Right hindlimb (tissue), 1 donor: ENCODE measurements at regions not wholly inside any gene's neighbourhood (a gene's known extent, or its start where the extent isn't known, plus 50 kb on each side); places are given as distances from the start of the nearest gene placed in this dataset.

Experiments used
- DNase-seq: peaks from one replicate; pipeline ENCODE4 v3.0.0-alpha.2; 2018

DNA sequence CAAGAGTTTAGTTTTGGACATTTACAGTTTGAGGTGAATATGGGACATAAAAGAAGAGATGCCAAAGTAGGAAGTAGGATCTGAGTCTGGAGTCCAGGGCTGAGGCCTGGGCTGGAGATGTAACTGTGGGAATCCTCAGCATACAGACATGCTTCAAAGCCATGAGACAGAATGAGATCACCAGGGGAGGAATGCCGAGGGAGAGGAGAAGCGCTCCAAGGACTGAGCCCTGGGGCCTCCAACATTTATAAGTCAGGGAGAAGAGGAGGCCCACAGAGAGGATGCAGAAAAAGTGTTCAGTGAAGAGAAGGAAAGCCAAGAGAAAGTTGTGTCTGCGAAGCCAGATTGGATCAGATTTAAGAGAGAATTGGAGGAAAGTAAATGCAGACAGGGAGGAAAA lies 277.5 kb upstream of the MYOCD start:
- peak; percentile 28 for DNase-seq

DNA sequence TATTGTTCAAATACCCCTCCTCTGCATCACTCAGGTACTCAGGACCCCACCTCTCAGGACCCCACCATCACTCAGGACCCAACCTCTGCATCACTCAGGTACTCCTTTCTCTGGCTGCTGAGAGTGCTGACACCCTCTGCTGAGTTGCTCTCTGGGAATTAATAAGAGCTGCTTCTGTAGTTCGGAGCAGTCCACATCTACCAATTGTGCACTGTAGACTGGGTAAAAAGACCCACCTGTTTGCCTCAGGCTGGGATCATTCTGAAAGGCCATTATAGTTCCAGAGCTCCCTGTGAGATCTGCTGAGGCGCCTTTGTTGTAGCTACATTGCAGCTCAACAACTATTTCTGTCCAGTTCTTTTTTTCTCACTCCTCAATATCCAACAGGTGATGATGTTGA lies 276.3 kb upstream of the MYOCD start:
- no peak for DNase-seq

DNA sequence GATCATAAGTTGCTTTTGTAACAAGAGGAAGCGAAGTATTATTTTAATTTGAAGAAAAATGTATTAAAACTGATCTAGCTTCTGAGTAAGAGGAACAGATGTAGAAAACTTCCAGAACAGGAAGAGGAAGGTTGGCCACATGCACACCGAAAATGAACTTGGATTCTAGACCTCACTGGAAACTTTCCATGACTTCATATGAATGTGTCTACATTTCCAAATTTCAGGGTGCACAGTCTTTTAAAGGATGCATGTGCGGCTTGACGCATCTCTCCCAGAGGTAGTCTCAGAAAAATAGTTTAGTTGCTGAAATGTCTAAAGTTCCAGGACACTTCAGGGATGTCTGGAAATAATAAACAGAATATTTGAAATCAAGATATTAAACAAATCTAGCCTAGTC lies 275.1 kb upstream of the MYOCD start:
- no peak for DNase-seq

DNA sequence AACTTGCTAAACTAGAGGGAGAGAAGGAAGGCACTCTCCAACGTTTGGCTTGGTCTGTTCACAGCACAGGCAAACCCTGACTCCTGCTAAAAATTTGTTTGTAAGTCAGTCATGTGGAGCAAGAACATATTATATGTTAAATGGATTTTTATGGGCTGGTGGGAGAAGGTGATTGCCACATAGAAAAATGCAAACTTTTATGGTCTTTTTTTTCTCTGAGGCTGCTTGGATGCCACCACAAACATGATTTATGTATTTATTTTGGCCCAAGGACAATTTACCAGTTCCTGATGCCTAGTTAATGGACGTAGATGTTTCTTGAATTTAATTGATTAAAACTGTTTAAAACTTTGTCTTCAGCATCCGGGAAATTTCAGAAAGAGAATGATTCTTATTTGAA lies 274.2 kb upstream of the MYOCD start:
- DNase-seq = no peak

DNA sequence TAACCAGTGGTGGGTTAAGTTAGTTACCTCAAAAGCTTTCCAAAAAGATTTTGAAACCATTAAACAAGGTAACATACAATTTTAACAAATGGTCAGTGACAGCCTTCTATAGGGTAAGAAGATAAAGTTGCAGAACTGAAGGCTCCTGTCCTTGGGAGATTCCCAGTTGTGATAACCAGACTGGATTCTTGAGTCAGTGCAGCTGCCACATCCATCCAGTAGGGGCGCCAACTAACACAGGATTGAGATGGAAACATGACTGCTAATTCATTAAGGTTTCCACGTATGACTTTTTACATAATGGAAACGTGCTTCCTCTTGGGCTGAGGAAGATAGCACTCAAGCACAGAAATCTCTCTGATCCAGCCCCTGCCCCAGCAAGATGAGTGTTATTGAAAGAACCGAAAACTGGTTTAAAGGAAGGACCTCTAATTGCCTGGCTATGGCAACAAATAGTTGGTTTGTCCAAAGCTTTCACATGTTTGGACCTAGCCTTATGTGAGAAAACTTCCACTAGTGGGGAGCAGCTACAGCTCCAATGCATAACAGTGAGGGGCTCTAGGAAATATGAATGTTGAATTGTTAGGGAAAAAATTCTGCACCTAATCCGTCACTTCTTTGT lies 269.8 kb upstream of the MYOCD start:
- DNase-seq = no peak

DNA sequence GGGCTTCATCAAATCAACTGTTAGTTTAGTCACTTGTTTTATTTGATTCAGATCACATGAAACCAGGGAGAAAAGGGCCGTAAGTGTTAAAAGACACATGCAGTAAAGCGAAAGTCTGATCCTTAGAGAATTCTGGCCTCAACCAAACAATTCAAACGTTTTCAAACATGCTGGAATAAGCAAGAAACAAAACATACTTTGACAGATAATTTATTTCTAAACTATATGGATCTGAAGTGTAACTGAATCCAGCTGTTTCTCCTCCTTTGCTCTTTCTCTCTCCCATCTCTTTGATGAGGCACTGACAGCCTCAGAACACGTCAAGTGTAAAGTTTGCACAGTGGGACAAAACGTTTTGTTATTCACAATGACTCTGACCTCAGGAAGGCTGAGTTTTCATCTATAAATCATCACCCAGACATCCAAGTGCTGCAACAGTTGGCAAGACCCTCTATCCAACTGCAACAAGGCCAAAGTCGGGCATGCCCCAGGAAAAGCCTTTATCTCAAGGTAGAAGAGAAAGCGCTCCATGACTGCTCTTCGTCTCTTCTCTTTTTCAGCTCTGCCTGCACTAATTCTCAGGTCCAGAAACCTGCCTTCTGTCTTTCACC lies 267.1 kb upstream of the MYOCD start:
- no peak for DNase-seq

DNA sequence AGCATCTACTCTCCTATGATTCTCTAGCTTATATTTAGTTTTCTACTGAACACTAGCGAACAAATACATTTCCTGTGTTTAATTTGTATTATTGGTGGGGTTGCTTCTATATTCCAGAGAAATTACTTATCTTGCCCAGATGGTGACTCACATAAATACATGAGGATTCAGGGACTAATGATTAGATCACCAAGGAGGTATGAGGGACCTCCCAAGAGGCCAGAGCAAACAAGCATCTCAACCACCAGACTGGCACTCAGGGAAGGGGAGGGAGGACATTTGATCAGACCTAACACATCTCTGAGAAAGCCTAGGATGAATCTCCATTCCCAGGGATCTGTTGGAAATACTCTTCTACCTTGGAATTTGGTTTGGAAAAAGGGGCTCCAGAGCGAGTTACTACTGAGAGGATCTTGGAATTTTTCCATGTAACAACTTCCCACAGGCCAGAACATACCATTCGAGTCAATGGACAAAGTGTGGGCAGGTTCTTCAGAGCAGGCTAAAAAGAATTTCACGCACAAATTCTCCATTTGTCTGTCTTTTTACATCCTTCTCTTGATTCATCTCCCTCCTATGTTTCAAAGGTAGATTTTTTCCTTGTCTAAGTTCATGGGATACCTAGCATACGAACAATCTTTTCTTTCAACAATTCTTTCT lies 262.6 kb upstream of the MYOCD start:
- no peak for DNase-seq

DNA sequence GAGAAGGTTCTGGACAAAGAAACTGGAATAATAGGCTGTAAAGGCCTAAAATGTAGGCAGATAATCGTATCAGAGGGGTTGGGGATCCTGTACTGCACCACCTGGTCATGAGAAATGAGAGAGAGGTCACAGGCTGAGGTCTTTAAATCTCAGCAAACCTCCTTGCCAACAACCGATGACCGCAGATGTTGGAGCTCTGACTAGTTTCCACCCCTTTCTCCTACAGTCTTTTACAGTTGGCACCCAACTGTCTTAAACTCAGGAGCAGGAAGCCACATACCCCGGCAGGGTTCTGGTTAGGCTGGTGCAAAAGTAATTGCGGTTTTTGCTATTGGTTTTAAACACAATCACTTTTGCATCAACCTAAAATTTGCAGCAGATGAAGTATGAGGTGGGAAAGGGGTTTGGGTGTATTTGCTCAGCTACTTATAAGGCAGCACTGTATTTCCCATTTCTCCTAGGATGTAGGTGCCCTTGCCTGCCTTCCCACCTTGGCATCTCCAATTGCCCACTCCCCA lies 261.8 kb upstream of the MYOCD start:
- DNase-seq = no peak

DNA sequence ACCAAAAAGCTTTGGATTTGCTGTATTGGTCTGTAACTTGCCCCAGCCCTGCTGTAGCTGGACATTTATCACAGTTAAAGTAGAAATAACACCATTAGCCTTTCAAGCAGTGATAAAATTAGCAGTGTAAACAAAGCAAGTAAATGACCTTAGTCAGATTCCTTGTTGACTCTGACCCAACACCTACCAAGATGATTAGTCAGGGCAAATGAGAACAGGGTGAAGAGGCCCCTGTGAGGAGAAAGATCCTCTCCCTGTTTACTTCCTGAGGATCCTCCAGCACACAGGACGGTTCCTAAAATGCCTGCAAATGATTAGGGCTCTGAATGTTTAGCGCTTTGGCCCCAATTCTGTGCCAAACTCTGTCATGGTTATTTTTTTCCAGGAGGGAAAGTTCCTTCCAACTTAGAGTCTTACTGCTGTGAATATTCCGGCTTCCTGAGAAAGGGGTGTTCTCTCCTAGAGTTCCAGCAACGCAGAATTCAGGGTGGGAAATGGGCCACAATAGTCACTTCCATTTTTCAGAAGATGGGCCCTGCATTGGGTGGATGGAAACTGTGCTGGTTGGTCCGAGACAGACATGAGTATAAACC lies 259.0 kb upstream of the MYOCD start:
- DNase-seq = no peak

DNA sequence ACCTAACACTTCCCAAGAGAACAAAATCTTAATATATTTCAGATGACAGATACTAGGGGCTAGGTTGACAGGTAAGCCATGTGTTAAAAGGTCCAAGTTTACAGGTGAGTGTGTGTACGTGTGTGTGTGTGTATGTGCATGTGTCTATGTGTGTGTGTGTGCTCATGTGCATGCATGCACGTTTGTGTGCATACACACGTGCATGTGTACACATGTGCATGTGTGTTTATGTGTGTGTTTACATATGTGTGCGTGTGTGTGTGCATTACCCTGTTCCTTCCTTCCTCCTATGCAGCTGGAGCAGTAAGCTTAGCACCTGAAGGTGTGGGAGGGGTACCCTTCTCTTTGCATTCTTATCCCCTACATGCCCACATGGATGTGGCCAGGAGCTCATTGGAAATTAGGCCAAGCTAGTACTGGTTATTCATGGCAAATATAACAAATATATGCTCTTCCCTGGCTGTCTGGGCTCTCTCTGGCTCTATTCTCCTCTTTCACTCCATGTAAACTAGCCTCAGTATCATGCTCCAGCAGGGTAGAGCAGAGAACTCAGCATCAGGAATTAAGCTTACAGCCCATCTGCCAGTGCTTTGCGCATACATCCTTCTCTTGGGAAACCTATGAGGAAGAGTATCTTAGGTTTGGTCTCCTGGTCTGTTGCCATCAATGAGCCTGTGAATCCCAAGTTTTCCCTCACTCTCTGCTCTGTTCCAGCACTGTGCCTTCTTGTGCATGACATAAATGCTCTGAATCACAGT lies 258.0 kb upstream of the MYOCD start:
- no peak for DNase-seq

DNA sequence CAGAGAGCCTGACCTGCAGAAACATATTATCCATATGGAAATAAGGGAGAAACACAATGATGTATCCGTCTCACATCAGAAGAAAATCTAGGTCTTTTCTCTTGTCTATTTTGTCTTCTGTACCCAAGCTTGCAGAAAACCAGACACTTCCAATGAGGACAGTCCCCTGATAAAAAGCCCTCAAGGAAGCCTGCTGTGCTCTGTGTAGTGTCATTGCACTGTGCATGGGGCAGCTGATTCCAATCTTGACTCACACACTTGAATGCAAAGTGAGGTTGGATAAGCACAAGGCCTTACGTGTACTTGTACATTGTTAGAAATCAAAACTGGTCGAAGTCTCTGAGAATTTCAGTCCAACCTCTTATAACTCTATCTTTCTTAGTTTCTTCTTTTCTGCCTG lies 256.6 kb upstream of the MYOCD start:
- DNase-seq = no peak

DNA sequence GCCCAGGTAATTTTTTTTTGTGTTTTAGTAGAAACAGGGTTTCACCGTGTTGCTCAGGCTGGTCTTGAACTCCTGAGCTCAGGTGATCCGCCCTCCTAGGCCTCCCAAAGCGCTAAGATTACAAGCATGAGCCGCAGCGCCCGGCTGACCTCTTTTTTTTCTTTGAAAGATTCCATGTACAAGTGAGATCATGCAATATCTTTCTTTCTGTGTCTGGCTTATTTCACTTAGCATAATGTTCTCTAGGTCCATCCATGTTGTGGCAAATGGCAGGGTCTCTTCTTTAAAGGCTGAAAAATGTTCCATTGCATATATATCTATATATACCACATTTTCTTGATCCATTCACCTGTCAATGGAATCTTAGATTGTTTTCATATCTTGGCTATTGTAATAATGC lies 255.0 kb upstream of the MYOCD start:
- no peak for DNase-seq

DNA sequence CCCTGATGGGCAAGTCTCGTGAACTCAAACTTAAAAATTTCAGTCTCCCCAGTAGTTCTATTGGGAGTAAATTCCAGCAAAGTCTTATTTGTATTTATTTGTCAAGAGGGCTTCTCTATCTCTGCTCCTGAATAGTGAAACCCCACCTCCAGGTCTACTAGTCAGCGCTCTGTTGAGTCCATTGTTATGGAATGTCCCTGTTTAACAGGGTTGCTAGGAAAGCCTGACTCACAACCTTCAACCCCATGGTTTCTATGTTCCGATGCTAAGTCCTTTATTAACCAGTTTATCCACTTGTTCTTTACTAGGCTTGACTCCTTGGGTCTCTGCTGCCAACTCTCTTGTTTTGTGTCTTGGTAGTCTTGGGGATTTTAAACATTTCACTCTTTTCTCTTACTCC lies 250.7 kb upstream of the MYOCD start:
- no peak for DNase-seq

DNA sequence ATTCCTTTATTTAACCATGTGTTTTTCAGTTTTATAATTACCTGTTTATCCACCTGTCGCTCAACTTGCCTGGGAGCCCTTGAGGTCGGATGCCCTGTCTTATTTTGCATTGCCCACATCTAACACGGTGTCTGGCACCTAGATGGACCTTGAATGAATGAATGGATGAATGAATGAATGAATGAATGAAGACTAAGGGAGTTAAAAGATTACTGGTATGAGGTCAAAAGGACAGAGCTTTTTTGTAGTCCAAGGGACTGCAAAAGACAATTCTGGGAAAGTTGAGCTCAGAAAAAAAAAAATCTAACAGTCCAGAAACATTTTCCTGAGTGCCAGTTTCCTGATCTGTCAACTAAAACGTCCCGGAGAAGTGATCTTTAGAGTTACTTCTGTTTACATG lies 244.6 kb upstream of the MYOCD start:
- no peak for DNase-seq

DNA sequence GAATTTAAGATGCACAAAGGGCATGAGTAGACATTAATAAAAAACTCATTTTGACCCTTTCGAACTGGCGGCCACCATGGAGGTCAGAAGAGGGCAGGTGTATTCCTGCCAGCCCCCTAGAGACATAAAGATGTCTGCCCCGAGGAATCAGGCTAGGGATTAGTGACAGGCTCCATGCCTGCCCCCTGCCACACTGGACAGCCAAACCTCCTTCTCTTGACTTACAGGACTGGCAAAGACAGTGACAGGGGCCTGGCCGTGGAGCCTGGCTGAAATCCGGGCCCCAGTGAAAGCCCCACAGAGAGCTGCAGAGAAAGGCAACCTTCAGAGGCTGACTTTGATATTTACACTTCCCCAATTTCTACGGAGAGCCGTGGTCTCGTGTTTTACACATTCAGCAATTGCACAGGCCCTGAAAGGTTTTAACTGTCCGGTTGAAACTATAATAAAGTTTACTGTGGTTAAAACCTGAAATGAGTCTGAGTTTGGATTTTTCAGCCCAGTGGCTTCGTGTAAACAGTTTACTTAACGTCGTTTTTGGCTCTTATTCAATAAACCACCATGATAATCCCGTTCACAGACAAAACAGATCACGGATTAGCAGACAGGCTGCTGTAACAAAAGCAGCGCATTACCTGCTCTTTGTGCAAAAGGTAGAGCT lies 243.9 kb upstream of the MYOCD start:
- DNase-seq = no peak

DNA sequence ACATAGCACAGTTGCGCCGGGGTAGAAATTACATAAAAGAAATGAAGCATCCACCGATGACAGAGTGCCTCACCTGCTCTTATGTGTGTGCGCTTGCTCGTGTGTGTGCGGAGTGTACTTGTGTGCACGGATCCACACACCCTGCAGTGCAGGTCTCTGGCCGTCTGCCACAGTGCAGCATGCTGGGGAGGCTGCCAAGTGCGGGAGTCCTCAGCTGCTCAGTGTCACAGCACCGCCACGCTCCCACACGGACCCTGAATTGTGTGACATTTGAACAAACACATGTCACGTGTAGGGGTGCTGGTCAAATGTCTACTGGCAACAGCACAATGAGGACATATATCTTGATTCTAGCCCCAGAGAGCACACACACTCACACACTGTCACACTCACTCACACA lies 243.0 kb upstream of the MYOCD start:
- peak; percentile 25 for DNase-seq

DNA sequence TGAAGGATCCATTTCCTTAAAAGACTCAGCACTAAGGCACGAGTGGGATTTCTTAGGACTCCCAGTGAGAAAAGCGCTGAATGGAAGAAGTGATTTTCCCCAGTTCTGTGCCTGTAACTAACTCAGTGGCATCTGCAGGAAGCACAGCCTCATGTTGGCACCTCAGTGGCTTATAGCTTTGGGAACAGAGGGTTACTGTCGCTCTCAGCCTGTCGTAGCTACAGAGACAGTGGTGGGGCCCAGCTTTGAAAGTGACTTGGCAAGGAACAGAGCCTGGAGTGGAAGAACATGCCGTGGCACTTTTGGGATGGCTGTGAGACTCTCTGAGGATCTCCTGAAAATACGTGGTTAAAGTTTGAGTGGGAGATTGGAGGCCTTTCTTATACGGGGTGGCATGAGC lies 242.4 kb upstream of the MYOCD start:
- DNase-seq = no peak

DNA sequence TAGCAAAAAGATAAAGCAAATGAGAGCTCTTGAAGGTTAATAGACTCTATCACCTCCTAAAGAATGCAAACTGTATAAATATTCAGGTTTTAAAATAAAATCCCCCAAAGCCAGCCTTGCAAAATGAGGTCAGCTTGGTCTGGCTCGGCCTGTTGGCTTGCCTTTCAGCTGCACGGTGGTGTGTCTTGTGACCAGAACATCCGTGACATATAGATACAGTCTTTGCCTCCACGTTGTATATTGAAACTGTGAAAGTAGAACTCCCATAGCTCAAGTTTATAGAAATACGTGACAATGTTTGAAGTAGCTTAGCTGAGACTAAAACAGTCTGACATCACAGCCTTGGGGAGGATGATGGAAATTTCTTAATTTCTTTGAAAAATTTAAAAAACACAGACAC lies 236.6 kb upstream of the MYOCD start:
- DNase-seq = no peak

DNA sequence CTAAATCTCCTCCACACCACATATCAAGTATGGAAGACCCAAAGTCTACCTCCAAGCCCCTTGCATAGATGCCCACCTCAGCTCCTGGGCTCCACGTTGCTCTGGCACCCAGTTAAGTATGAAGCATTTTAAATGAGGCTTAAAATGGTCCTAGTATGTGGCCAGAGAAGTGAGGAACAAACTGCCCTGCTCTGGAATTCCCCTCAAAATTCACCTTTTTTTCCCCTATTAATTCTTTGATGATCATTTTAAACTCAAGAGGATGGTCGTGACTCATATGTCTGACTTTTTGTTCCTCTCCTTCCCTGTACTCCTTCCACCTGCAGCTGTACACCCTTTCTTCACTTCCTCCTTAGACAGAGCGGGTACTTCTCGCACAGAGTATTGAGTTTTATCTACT lies 234.5 kb upstream of the MYOCD start:
- no peak for DNase-seq

DNA sequence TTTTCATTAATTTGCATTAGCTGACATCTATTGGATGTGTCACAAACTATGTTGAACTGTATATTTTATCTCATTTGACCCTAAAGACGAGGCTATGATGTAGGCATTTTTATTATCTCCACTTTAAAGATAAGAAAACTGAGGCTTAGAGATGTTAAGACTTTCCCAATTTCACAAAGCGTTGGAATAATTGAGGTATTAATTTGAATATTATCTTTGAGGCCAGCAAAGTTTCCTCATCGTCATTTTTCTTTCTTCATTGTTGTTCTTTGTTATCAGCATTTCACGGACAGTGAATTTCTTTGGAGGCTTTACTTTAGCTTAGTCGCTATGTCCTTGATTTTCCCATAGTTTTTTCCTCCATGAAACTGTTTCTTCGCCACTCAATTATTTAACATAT lies 227.5 kb upstream of the MYOCD start:
- DNase-seq = no peak

DNA sequence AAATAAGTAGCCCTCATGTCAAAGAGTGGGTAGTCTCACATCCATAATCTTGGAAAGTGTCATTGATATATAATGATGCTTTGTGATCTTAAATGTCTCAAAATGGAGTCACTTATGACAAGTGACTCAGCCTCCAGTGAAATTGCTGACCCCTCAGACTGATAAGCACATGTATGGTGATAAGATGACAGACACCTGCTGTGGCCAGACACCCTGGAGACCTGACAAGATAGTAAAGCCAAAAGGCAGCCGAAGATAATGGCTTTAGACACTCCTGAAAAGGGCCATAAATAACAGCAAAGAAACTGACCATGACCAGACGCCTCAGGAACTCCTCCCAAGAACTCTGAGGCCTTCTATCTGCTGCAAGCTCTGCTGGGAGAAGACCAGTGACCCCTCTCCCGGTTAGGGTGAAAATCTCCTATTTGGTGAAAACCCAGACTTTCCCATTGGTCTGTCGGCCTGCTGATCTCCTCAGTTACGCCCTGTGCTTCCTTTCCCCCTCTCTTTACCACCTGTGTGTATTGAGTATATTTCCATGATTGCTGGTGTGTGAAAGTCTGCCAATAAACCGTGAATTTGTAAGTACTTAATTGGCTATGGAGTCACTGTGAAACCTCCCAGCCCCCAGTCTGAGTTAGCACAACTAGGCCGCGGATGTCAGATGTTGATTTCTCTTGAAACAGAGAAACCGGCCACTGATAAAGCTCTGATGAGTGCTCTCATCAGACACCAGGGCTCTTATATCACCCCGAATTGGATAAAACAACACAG lies 226.7 kb upstream of the MYOCD start:
- no peak for DNase-seq

DNA sequence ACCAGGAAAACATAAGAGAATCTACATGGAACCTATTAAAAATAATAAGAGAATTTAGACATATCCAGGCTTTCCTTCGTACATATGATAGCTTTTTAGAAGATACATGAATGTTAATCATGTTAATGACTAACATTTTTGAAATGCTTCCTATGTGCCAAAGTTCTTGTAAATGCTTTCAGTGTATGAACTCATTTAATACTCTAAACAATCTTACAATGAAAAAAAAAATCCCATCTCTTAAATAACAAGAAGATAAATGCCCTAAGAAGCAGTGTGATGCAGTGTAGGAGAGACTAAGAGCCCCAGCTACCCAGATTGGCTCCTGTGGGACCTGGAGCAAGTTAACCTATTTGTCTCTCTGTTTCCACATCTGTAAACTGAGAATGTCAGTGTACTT lies 220.4 kb upstream of the MYOCD start:
- DNase-seq = no peak
